ENCODE measurements at regions not wholly inside any gene's neighbourhood (a gene's known extent, or its start where the extent isn't known, plus 50 kb on each side); places are given as distances from the start of the nearest gene placed in this dataset.
"Not testable (repeated sequence)": the region's sequence is repeated elsewhere in the genome, so short reads cannot be mapped to it uniquely, and the experiment has no call there.

DNA sequence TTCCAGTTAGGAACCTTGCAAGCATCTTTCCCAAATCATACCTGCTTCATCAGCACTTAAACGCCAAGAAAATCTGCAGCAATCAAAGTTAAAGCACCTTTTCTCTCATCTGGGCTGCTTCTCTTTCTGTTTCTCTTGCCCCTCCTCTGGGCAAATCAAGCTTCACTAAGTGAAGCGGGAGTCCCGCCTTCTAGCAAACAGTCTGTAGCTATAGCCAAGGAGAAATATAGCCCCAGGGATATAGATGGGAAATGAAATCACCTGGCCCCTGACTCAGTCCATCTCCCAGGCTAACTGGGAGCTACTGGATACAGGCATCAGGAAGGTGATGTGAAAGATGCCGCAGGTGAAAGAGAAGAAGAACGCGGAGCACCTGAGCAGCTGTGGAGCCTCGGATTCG lies 481.9 kb downstream of the C6orf118 start:
- DNase-seq (ENCODE audit: low read depth in 2 of 2) = no peak

DNA sequence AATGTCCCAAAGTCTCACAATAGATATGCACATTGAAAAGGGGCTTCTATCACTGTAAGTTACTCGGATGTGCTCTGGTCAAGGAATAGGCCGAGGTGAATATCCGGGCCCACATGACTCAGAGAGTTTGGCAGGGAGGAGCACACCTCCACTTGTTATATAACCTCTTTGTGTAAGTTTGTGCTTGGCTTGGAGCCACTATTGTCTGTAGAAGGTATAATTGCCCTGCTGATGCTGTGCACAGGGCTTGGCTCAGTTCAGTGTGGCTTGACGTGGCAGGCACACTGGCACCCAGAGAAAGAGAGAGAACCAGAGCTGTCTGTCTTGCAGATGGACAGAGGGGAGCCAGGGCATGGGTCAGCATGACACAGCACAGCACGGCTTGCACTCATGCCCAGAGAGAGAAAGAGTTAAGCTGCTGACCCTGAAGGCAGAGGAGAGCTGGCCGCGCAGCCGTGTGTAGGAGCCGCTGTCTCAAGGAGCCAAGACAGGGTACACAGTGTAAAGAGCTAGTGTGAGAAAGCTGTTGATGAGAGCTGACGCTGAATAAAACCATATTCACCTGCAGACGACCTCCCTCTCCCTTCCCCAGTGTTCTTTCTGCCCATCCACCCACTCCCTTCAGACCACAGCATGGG lies 482.5 kb downstream of the C6orf118 start:
- DNase-seq (ENCODE audit: low read depth in 2 of 2) = no peak

DNA sequence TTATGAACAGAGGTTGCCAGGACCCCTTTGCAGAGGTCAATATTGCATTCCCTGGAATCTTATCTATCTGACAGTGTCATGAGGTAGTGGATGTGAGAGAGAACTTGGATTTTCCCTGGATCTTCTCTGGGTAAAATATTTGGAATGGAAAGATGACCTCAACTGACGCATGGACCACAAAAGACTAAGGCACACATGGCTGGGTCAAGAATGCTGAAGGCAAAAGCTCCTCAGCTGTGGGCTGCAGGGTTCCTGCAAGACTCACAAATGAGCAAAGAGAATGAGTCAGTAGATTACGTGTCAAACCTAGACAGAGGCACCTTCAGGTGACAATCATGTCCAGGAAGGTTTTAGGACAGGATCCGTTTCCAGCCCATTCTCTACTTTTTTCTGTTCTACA lies 484.0 kb downstream of the C6orf118 start:
- DNase-seq (ENCODE audit: low read depth in 2 of 2) = no peak

DNA sequence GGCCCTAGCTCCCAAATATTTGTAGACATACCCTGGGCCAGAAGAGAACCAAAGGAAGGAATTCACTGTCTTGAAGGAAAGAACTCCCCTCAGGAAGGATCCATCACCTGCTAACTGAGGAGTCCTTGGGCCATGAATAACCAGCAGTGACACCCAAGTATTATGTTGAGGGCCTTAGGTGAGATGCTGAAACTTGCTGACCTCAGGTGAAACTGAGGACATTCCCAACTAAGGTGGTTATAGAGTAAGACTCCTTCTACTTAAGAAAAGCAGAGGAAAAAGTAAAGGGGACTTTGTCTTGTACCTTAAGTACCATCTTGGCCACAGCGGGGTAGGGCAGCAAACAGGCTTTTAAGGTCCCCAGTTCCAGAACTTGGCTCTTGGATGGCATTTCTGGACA lies 491.7 kb downstream of the C6orf118 start:
- no peak for DNase-seq (ENCODE audit: low read depth in 2 of 2)

DNA sequence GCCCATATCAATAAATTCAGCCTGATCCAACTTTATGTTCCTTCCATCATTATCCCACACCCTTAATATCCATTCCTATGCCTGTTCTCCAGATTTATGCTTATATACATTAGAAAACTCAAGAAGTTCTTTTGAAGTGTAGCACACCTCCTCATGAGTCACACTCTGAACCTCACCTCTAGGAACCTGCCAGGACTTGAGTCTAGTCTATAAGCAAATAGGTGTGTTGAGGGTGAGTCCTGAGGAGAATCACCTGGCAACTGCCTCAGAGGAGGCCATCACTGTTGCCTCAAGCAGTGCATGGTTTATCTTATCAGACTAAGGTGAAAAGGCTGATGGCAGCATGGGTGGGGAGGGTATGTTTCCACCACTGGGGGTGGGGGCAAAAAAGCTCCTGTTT lies 496.7 kb downstream of the C6orf118 start:
- DNase-seq (ENCODE audit: low read depth in 2 of 2) = no peak

DNA sequence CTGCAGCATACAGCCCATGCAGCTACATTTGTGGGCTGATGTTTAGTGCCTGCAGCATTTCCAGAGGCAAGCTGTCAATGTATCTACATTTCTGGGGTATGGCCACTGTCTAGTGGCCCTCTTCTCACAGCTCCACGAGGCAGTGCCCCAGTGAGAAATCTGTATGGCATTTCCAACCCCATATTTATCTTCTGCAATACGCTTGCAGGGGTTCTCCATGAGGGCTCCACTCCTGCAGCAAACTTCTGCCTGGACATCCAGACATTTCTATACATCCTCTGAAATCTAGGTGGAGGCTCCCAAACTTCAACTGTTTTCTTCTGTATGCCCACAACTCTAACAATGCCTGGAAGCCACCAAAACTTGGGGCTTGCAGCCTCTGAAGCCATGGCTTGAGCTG lies 502.3 kb downstream of the C6orf118 start:
- no peak for DNase-seq (ENCODE audit: low read depth in 2 of 2)

DNA sequence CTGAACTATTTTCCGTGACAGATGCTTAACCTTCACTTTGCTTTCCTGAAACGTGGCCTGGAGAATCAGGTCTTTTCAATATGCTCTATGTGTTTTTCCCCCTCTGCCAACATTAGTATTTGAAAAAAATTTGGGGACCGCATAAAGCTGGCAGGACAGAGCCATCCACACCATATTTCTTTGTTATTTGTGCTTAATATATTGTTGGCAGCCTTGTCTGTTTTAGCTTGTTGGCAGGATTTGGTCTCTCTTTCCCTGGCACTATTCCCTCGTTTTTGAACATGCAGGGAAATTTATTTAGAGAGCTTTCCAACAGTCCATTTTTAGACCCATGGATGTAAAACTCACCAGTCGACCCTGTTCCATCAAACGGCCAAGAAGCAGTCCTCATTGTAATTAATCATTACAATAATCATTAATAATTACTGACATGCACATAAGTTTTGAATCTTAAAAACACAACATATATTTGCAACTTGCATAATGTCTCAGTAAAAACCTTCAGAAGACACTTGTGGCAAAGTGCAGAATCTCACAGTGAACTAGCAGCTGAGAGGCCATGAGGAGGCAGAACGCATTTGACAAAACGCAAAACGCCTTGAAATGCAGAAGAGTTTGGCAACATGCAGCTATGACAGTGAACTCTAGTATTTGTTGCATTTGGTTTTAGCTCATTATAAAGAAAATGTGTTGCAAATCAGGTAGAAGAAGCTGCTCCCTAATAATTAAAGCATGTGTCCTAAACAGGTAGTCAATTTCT lies 514.2 kb downstream of the C6orf118 start:
- DNase-seq (ENCODE audit: low read depth in 2 of 2) = no peak

DNA sequence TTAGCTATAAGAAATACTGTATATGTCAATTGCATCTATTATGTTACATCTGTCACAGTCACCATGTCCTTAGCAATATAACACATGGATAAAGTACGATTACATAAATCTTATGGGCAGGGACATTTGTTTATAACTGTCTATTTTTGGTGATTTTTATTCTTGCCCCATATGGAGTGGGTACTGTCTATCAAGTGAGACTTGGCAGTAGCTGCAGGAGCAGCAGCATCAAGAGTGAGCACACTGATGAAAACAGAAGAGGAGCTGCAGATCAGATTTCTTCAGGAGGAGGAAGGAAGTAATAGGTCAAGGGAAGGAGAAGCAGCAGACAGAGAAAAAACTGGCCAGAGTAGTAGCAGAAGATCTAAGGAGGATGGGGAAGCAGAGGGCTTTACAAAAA lies 516.7 kb downstream of the C6orf118 start:
- DNase-seq (ENCODE audit: low read depth in 2 of 2) = no peak

DNA sequence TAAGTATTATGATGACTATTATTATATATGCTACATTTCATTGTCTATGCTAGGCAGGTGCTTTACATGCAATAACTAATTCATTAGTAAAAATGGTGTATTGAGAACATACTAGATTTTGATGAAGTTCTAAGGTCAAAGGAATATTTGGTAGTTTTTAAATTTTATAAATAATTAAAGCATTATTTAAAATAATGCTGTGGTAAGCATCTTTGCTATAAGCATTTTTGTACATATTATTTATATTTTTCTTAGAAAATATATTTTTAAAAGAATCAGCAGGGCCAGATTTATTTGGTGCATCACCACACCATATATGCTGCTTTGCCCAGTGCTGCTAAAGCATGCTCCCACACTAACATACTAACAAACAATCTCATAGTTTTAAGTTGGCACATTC lies 517.9 kb downstream of the C6orf118 start:
- DNase-seq (ENCODE audit: low read depth in 2 of 2) = no peak

DNA sequence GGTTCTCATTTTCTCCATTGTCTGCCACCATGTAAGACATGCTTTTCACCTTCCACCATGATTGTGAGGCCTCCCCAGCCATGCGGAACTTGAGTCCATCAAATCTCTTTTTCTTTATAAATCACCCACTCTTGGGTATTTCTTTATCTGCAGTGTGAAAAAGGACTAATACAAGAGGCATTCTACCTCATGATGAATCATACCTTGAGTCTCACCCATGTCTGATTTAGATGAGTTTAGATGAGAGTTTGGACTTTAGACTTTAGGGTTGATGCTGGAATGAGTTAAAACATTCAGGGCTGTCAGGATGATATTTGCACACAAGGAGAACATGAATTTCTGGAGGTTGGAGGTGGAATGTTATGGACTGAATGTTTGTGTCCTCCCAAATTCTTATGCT lies 545.6 kb downstream of the C6orf118 start:
- DNase-seq (ENCODE audit: low read depth in 2 of 2) = no peak

DNA sequence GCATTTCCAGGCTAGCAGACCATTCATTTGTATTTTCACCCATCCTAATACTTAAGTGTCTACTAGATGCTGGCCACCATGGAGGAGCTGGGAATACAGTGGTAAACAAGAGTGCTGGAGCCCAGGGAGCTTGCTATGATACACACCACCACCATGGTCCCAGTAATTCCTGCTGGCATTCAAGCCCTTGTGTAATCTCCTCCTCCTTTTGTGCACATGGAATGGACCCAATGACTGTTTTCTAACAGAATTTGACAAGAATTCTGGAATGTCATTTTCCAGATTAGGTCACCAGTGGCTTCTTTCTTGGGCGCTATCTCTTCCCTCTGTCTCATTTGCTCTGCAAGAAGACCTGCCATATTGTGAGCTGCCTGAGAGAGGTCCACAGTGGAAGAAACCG lies 552.0 kb downstream of the C6orf118 start:
- DNase-seq (ENCODE audit: low read depth in 2 of 2) = no peak

DNA sequence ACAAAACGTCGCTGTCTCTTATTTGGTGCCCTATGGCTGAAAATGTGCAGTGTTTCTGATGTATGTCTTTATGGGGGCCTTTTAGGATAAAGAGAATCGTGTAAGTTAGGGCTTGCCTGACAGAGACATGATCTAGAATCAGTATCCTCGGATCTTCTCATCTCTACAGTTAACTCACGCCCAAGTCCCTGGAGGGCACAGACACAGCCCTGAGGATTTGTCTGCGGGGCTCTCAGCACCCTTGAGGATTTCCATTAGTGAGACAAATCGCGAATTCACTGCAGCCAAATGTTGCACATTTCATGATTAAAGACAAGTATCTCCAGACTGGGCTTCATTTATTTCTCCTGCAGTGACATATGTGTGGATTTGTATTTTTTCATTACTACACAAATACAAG lies 552.7 kb downstream of the C6orf118 start:
- DNase-seq (ENCODE audit: low read depth in 2 of 2) = no peak

DNA sequence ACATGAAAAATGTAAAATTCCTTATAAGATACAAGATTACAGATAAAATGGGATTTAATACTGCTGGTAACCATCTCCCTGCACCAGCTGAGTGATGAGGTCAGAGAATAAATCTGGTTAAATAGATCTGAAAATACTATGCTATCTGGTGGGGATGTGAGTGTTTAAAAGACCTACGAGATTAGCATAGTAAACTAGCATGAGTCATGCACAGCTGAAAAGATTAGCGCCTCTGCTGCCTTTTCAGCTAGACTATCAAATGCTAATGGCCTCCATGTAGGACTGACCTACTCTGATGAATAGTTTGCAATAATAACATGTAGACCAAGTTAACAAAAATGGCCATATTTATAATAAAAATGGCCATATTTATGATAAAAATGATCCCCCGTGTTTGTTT lies 553.3 kb downstream of the C6orf118 start:
- DNase-seq (ENCODE audit: low read depth in 2 of 2) = no peak

DNA sequence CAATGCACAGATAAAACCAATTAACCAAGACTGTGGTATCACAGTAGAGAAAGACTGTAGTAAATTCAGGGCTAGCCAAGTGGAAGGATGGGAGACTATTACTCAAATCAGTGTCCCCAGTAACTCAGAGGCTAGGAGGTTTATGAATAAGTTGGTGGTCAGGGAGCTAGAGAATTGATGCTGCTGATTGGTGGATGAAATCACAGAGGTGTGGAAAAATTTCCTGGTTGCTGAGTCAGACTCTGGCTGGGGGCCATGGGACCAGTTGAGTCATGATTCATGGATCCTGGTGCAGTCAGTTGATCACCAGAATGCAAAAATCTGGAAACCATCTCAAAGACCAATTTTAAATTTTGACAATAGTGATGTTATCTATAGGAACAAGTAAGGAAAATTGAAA lies 555.9 kb downstream of the C6orf118 start:
- no peak for DNase-seq (ENCODE audit: low read depth in 2 of 2)

DNA sequence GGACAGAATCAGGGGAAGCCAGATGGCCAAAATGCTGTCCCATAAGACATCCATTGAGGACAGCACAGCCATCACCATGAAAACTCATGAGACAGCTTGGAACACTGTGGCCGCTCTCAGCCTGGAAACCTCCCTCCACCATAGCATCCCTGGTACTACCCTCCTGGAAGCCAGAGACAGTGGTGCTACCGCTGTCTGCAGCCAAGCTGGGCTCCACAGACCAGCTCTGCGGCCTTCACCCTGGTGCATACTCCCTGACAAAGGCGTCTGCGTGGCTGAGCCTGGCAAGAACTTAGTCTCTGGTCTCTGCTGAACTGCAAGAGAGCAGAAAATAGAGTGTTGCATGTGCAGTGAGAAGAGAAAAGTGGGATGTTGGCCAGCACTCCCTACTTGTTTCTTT lies 558.0 kb downstream of the C6orf118 start:
- DNase-seq (ENCODE audit: low read depth in 2 of 2) = no peak

DNA sequence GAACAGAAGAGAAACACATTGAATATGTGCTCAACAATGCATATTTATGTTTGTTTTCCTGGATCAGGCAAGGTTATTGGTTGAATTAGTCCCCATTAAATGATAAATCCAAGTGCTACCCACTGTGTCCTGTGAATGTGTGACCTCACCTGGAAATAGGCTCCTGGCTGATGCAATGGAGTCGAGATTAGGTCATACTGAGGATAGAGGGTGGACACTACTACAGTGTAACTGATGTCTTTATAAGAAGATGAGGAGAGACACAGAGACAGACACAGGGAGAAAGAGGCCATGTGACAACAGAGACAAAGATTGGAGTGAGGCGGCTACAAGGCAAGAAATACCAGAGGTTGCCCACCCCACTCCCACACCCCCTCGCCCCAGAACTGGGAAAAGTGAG lies 559.3 kb downstream of the C6orf118 start:
- no peak for DNase-seq (ENCODE audit: low read depth in 2 of 2)

DNA sequence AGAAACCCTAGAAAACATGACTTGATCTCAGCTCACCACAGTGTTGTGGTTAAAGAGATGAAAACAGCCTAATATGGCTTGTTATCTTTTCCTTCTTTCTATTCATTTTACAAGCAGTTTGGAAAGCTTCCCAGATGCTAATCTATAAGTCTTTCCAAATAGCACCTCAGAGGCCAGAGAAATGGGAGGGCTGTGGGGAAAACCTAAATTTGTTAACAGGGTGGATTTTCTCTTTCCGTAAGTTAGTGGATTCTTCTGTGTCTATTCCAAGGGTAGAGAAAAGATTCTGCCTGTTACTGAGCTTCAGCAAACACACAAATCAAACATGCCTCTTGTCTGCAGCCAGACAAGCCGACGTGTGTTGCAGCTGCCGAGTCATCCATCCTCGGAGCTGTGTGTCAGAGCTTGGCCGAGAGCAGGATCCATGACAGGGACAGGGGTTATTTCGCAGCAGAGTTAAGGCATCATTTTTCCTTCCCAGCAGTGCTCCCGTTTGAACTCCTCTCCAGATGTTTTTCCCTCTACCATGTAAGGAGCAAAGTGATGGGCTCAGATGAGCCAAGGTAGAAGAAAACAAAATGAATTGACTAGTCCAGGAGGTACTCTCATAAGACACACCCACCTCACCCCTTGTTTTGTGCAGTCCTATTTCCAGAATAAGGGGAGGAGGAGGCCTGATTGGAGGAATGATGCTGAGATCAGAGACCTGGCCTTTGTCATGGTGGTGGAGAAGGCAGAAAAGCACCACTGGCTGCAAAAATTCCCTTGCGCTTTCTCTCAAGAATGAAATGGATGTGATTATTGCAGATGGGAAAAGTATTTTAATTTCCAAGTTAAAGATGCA lies 560.0 kb downstream of the C6orf118 start:
- no peak for DNase-seq (ENCODE audit: low read depth in 2 of 2)

DNA sequence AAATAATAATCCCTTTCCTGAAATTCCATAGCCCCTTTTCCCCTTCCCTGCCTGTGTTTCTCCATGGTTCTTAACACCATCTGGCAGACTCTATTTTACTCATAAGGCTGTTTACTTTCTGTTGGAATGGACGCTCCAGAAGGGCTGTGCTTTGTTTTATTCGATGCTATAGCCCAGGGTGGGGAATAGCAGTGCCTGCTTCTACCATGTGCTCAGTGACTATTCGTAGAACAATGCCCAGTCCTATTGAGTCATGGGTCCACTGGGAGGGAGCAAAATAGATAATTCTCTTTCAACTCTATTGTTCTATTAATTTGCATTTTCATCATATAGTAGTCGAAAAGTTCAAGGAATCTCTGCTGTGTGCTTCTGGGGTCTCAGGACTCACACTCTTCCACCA lies 565.1 kb downstream of the C6orf118 start:
- DNase-seq (ENCODE audit: low read depth in 2 of 2) = no peak

DNA sequence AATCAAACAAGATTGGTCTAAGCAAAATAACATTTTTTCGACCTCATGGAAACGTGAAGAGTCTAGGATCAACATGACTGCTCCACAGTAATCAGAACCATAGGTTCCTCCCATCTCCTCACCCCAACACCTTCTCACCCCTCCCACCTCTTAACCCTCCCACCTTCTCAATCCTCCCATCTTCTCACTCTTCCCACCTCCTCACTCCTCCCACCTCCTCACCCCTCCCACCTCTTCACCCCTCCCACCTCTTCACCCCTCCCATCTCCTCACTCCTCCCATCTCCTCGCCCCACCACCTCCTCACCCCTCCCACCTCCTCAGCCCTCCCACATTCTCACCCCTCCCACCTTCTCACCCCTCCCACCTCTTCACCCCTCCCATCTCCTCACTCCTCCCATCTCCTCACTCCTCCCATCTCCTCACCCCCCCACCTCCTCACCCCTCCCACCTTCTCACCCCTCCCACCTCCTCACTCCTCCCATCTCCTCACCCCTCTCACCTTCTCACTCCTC lies 567.4 kb downstream of the C6orf118 start:
- no peak for DNase-seq (ENCODE audit: low read depth in 2 of 2)

DNA sequence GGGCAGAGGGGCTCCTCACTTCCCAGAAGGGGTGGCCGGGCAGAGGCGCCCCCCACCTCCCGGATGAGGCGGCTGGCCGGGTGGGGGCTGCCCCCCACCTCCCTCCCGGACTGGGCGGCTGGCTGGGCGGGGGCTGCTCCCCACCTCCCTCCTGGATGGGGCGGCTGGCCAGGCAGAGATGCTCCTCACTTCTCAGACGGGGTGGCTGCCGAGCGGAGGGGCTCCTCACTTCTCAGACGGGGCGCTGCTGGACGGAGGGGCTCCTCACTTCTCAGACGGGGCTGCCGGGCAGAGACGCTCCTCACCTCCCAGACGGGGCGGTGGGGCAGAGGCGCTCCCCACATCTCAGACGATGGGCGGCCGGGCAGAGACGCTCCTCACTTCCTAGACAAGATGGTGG lies 573.3 kb downstream of the C6orf118 start:
- not testable (repeated sequence) for DNase-seq (ENCODE audit: low read depth in 2 of 2)

DNA sequence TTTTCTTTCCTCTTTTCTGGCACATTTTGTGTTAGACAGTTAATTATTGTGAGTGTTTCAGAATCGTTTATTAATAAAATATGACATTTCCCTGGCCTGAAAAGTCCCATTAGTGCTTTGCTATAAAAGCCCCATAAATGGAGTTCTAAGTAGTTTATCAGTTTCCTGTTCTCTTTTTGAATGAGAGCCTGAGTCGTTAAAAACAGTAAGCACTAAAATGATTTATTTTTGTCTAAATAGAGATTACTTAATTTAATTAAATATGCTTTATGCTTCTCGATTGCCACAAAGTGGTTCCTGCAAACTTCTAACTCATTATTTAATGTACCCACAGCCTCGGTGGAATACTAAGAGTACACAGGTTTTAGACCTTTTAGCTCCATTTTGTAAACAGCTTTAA lies 577.9 kb downstream of the C6orf118 start:
- DNase-seq (ENCODE audit: low read depth in 2 of 2) = no peak

DNA sequence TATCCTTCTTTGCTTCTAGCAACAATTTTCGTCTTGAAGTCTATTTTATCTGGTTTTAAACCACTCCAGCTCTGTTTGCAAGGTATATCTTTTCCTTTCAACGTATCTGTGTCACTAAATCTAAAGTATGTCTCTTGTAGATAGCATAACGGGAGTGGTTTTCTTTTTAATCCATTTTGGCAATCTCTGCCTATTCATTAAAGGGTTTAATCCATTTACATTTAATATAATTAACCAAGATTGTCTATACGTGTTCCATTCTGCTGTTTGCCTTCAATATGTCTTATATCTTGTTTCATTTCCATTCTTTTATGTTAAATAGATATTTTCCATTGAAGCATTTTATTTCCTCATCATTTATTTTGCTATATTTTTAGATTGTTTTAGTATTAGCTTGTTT lies 587.9 kb downstream of the C6orf118 start:
- DNase-seq (ENCODE audit: low read depth in 2 of 2) = no peak

DNA sequence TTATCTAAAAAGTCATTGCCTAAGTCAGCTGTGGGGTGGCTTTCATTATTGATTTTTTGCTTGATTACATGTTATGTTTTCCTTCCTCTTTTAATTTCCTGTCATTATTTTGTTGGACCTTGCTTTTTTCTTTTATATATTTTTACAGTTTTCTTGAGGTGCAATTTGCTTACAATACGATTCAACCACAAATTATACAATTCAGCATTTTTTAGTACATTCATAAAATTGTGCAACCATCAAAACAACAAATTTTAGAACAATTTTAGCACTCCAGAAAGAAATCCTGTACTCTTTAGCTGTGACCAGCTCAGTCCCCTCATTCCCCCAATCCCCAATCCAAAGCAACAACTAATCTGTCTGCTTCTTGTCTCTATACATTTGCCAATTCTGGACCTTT lies 608.9 kb downstream of the C6orf118 start:
- no peak for DNase-seq (ENCODE audit: low read depth in 2 of 2)

Data from stimulated activated CD8-positive, alpha-beta memory T cell treated with anti-CD3 and anti-CD28 coated beads, Interleukin-7, amount 100 ng/mL, for 1 hour (primary cell).